ENCODE measurements at regions not wholly inside any gene's neighbourhood (a gene's known extent, or its start where the extent isn't known, plus 50 kb on each side); places are given as distances from the start of the nearest gene placed in this dataset.

DNA sequence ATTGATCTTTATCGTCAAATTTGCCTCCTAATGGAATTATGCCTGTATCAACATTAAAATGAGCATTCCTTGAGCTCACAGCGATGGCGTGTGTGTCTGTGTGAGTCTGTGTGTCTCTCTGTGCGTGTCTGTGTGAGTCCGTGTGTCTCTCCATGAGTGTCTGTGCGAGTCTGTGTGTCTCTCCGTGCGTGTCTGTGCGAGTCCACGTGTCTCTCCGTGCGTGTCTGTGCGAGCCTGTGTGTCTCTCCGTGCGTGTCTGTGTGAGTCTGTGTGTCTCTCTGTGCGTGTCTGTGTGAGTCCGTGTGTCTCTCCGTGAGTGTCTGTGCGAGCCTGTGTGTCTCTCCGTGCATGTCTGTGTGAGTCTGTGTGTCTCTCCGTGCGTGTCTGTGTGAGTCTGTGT is 326.5 kb upstream of the B3GAT1 start:
- H3K9me2 ChIP-seq (replicated peaks; ENCODE audit: low read depth, low read length), result no peaks in the 10 kb centered on the region
- no peaks in the 10 kb centered on the region for H3K27me3 ChIP-seq (ENCODE audit: insufficient read depth, low read length, poor library complexity, severe bottlenecking)
- no peak overlapping the region for H3K9ac ChIP-seq (ENCODE audit: low read depth, low read length, poor library complexity, severe bottlenecking)
- no peak overlapping the region for H2AFZ ChIP-seq (ENCODE audit: low read length)
- no peak overlapping the region for H3K4me2 ChIP-seq (ENCODE audit: low read depth, low read length, poor library complexity, severe bottlenecking)
- no peaks in the 10 kb centered on the region for H3F3A ChIP-seq (ENCODE audit: low read depth)
- H3K4me1 ChIP-seq (ENCODE audit: insufficient read depth, low read length, poor library complexity, severe bottlenecking), result peaks cover 20% of the 10 kb centered on the region
- H3K79me2 ChIP-seq (ENCODE audit: insufficient read depth, low read length), result no peaks in the 10 kb centered on the region
- no peaks in the 10 kb centered on the region; the same call in 1 of the 2 replicates for H3K9me3 ChIP-seq (ENCODE audit: insufficient read depth, low read depth, low read length)
- TF ChIP-seq EZH2phosphoT487 (IDR thresholded peaks at IDR 0.05; ENCODE audit: borderline replicate concordance), result no peak
- TF ChIP-seq, protein P1, sequence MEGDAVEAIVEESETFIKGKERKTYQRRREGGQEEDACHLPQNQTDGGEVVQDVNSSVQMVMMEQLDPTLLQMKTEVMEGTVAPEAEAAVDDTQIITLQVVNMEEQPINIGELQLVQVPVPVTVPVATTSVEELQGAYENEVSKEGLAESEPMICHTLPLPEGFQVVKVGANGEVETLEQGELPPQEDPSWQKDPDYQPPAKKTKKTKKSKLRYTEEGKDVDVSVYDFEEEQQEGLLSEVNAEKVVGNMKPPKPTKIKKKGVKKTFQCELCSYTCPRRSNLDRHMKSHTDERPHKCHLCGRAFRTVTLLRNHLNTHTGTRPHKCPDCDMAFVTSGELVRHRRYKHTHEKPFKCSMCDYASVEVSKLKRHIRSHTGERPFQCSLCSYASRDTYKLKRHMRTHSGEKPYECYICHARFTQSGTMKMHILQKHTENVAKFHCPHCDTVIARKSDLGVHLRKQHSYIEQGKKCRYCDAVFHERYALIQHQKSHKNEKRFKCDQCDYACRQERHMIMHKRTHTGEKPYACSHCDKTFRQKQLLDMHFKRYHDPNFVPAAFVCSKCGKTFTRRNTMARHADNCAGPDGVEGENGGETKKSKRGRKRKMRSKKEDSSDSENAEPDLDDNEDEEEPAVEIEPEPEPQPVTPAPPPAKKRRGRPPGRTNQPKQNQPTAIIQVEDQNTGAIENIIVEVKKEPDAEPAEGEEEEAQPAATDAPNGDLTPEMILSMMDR (conservative IDR thresholded peaks at IDR 0.05; ENCODE audit: low read length), result no peak
- H3K4me3 ChIP-seq (ENCODE audit: low read length, poor library complexity, severe bottlenecking), result no peak overlapping the region
- no peaks in the 10 kb centered on the region for H4K20me1 ChIP-seq (ENCODE audit: insufficient read depth, low read length, poor library complexity, severe bottlenecking)
- no peaks in the 10 kb centered on the region for H3K36me3 ChIP-seq (ENCODE audit: insufficient read depth, low read length)

DNA sequence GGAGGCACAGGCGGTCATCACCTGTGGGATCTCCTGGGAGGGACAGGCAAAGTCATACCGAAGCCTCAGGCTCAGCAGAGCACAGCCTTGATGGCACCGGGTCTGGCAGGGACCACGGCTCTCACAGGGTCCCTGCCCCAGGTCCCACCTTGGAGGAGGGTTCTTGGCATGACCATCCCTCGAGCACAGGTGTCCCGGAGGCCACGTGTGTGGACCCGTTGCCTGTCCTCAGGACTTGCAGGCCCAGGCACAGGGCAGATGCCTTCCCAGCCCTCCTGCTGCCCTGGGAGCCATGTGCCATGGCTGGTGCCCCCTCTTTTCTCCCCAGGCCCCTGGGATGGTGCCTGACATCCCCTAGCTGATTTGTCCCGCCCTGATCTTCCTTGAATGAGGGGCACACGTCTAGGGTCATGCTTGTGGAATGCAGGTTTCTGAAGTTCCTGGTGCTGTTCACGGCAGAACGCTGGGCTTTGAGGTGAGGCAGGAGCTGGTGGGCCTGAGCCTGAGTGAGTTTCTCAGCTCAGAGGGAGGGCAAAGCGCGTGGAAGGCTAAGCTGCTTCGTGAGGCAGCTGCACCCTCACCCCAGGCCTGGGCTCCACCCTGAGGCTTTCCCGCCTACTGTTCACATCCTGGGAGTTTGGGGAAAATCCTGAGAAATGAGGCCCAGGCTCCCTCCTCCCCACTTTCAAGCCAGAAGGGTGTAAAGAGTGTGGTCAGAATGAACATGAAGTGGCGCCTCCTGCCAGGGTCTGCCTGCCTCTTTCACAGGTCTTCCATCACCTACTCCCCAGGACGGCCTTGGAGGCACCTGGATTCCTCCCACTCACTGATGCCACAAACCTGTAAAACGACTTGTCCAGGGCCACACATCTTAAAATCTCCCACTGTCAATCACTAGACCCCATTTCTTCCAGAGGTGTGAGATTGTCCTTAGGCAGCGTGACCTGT is 325.8 kb upstream of the B3GAT1 start:
- Histone ChIP-seq H4K20me1 (ENCODE audit: insufficient read depth, low read length, poor library complexity, severe bottlenecking) (no peaks in the 10 kb centered on the region), H3K79me2 (ENCODE audit: insufficient read depth, low read length) (no peaks in the 10 kb centered on the region), H3K36me3 (ENCODE audit: insufficient read depth, low read length) (no peaks in the 10 kb centered on the region), H3K4me3 (ENCODE audit: low read length, poor library complexity, severe bottlenecking) (no peak overlapping the region), H3K9ac (ENCODE audit: low read depth, low read length, poor library complexity, severe bottlenecking) (no peak overlapping the region), H3K4me2 (ENCODE audit: low read depth, low read length, poor library complexity, severe bottlenecking) (no peak overlapping the region), H3K9me2 (replicated peaks; ENCODE audit: low read depth, low read length) (no peaks in the 10 kb centered on the region), H2AFZ (ENCODE audit: low read length) (no peak overlapping the region), H3K27me3 (ENCODE audit: insufficient read depth, low read length, poor library complexity, severe bottlenecking) (no peaks in the 10 kb centered on the region), H3F3A (ENCODE audit: low read depth) (no peaks in the 10 kb centered on the region), H3K9me3 (ENCODE audit: insufficient read depth, low read depth, low read length) (no peaks in the 10 kb centered on the region; the same call in 1 of the 2 replicates), H3K4me1 (ENCODE audit: insufficient read depth, low read length, poor library complexity, severe bottlenecking) (peaks cover 13% of the 10 kb centered on the region)
- TF ChIP-seq, protein P1 (conservative IDR thresholded peaks at IDR 0.05; ENCODE audit: low read length), result no peak
- TF ChIP-seq EZH2phosphoT487 (IDR thresholded peaks at IDR 0.05; ENCODE audit: borderline replicate concordance), result no peak

DNA sequence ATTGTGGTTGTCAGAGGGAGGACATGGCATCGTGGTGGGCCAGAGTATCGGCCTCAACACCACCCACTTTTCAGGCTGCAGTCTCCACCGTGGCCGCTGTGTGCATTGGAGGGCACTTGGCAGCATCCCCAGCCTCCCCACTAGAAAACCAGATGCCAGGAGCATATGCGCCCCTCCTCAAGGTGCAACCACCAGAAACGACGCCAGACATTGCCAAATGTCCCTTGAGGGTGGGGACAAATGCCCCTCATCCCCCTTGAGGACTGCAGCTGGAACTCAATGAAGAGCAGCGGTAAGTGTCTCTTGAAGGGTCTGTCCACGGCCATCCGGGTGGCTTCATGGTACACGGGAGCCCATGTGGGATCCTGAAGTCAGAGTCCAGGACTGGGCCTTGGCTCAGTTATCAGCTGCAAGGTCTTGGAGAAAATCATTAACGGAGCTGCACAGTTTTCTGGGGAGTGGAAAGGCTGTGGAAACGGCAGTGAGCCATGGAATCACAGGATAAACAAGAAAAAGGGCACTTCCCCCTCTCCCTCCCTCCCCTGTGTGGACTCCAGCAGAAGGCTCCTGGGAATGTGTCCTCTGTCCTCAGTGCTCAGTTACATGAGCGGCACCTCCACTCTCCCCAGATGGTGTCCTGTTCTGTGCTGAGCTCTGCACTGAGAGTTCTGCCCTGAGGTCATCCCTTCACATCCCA is 324.4 kb upstream of the B3GAT1 start:
- no peaks in the 10 kb centered on the region for H3F3A ChIP-seq (ENCODE audit: low read depth)
- no peaks in the 10 kb centered on the region for H3K4me1 ChIP-seq (ENCODE audit: insufficient read depth, low read length, poor library complexity, severe bottlenecking)
- no peak overlapping the region for H3K4me2 ChIP-seq (ENCODE audit: low read depth, low read length, poor library complexity, severe bottlenecking)
- no peak overlapping the region for H3K4me3 ChIP-seq (ENCODE audit: low read length, poor library complexity, severe bottlenecking)
- H3K79me2 ChIP-seq (ENCODE audit: insufficient read depth, low read length), result no peaks in the 10 kb centered on the region
- TF ChIP-seq, protein P1 (conservative IDR thresholded peaks at IDR 0.05; ENCODE audit: low read length), result no peak
- no peak for TF ChIP-seq EZH2phosphoT487 (IDR thresholded peaks at IDR 0.05; ENCODE audit: borderline replicate concordance)
- H3K27me3 ChIP-seq (ENCODE audit: insufficient read depth, low read length, poor library complexity, severe bottlenecking), result no peaks in the 10 kb centered on the region
- no peak overlapping the region for H3K9ac ChIP-seq (ENCODE audit: low read depth, low read length, poor library complexity, severe bottlenecking)
- no peak overlapping the region for H2AFZ ChIP-seq (ENCODE audit: low read length)
- no peaks in the 10 kb centered on the region for H3K36me3 ChIP-seq (ENCODE audit: insufficient read depth, low read length)
- H4K20me1 ChIP-seq (ENCODE audit: insufficient read depth, low read length, poor library complexity, severe bottlenecking), result no peaks in the 10 kb centered on the region
- H3K9me3 ChIP-seq (ENCODE audit: insufficient read depth, low read depth, low read length), result no peaks in the 10 kb centered on the region; the same call in 1 of the 2 replicates
- no peaks in the 10 kb centered on the region for H3K9me2 ChIP-seq (replicated peaks; ENCODE audit: low read depth, low read length)

Measured in Loucy (cell line).